IMR-90 (cell line): ENCODE measurements at regions not wholly inside any gene's neighbourhood (a gene's known extent, or its start where the extent isn't known, plus 50 kb on each side); places are given as distances from the start of the nearest gene placed in this dataset.

ENCODE experiments used
- ATAC-seq: fragments of 200-7000 bp; cut with Tn5 transposase; 2 replicates; pipeline ENCODE4 v1.9.1; 2020; ENCODE audit warnings: low read depth, mild to moderate bottlenecking, moderate library complexity
- BruUV-seq: library from RNA; stranded (reverse); fragments of 400-500 nt; replicated peaks from 2 replicates; lab custom pipeline; 2021; lab: Mats Ljungman, UMichigan
- CTCF ChIA-PET: fragments of 300-600 bp; formaldehyde crosslinking; extraction: SDS; loops from one replicate; lab custom pipeline; 2021; ENCODE audit warnings: antibody characterized with exemption; lab: Yijun Ruan, JAX
- POLR2A ChIA-PET: fragments of 300-600 bp; sonication (Branson Sonifier 250); formaldehyde crosslinking; loops from one replicate; lab custom pipeline; 2022; ENCODE audit warnings: antibody characterized with exemption; ENCODE audit not compliant: unreplicated experiment; lab: Charles Lee
- DNase-seq: peaks from one replicate; pipeline ENCODE4 v3.0.0; 2013
- H2AFZ ChIP-seq: replicated peaks from 2 replicates; pipeline ENCODE3; 2013; ENCODE audit warnings: low read length, mild to moderate bottlenecking; ENCODE audit not compliant: poor library complexity
- H2AK5ac ChIP-seq: 2 replicates; pipeline ENCODE4 v1.6.1; 2013; ENCODE audit warnings: low read depth, low read length, inconsistent platforms
- H2AK9ac ChIP-seq: replicated peaks from 2 replicates; pipeline ENCODE3; 2013; ENCODE audit warnings: mild to moderate bottlenecking, low read depth, low read length, moderate library complexity; ENCODE audit not compliant: poor library complexity
- H2BK120ac ChIP-seq: 2 replicates; pipeline ENCODE4 v1.6.1; 2013; ENCODE audit warnings: low read depth, low read length, inconsistent platforms
- H2BK15ac ChIP-seq: 3 replicates; pipeline ENCODE4 v1.6.1; 2013; ENCODE audit warnings: low read depth, low read length, inconsistent platforms
- H2BK20ac ChIP-seq: 2 replicates; pipeline ENCODE4 v1.6.1; 2013; ENCODE audit warnings: low read depth, mild to moderate bottlenecking, inconsistent platforms, low read length, moderate library complexity
- H2BK5ac ChIP-seq: 2 replicates; pipeline ENCODE4 v1.6.1; 2013; ENCODE audit warnings: mild to moderate bottlenecking, low read depth, low read length, inconsistent platforms; ENCODE audit not compliant: poor library complexity, severe bottlenecking
- H3K14ac ChIP-seq: replicated peaks from 2 replicates; pipeline ENCODE4 v1.6.1; 2013; ENCODE audit warnings: low read depth, low read length, inconsistent platforms
- H3K18ac ChIP-seq: 2 replicates; pipeline ENCODE4 v1.6.1; 2013; ENCODE audit warnings: low read depth, low read length, control low read depth
- H3K23ac ChIP-seq: 2 replicates; pipeline ENCODE4 v1.6.1; 2013; ENCODE audit warnings: low read depth, low read length, inconsistent platforms
- H3K27ac ChIP-seq: 2 replicates; pipeline ENCODE4 v1.5.1; 2013; ENCODE audit warnings: mild to moderate bottlenecking, control low read depth, low read length; ENCODE audit not compliant: insufficient read depth
- H3K27me3 ChIP-seq: 2 replicates; pipeline ENCODE4 v1.6.1; 2013; ENCODE audit warnings: low read length; ENCODE audit not compliant: control insufficient read depth, insufficient read depth
- H3K36me3 ChIP-seq: 2 replicates; pipeline ENCODE4 v1.6.1; 2013; ENCODE audit warnings: low read length, mixed read lengths; ENCODE audit not compliant: control insufficient read depth, insufficient read depth
- H3K4ac ChIP-seq: 2 replicates; pipeline ENCODE4 v1.6.1; 2013; ENCODE audit warnings: low read depth, low read length, inconsistent platforms
- H3K4me1 ChIP-seq: 2 replicates; pipeline ENCODE4 v1.6.1; 2013; ENCODE audit warnings: low read length, mixed read lengths; ENCODE audit not compliant: control insufficient read depth, insufficient read depth
- H3K4me2 ChIP-seq: 2 replicates; pipeline ENCODE4 v1.6.1; 2013; ENCODE audit warnings: low read depth, mild to moderate bottlenecking, control low read depth, low read length, moderate library complexity
- H3K4me3 ChIP-seq: 2 replicates; pipeline ENCODE4 v1.5.1; 2013; ENCODE audit warnings: low read depth, mild to moderate bottlenecking, control low read depth, low read length, moderate library complexity; ENCODE audit not compliant: insufficient read depth
- H3K56ac ChIP-seq: 2 replicates; pipeline ENCODE4 v1.6.1; 2013; ENCODE audit warnings: low read length, inconsistent platforms; ENCODE audit not compliant: insufficient read depth; ENCODE audit errors: extremely low read depth
- H3K79me1 ChIP-seq, 2 experiments: 2 replicates each; pipeline ENCODE4 v1.6.1; 2013; ENCODE audit warnings: low read length in 2 of 2, inconsistent platforms in 1 of 2, low read depth in 1 of 2
- H3K9ac ChIP-seq: 2 replicates; pipeline ENCODE4 v1.6.1; 2013; ENCODE audit warnings: low read depth, low read length, control low read depth
- H3K9me1 ChIP-seq: 2 replicates; pipeline ENCODE4 v1.6.1; 2013; ENCODE audit warnings: low read length, inconsistent platforms; ENCODE audit not compliant: insufficient read depth
- H3K9me3 ChIP-seq: 2 replicates; pipeline ENCODE4 v1.6.1; 2013; ENCODE audit warnings: low read length; ENCODE audit not compliant: control insufficient read depth, insufficient read depth
- H4K20me1 ChIP-seq: 2 replicates; pipeline ENCODE4 v1.6.1; 2013; ENCODE audit warnings: low read length, inconsistent platforms; ENCODE audit not compliant: insufficient read depth
- H4K5ac ChIP-seq: 2 replicates; pipeline ENCODE4 v1.6.1; 2013; ENCODE audit warnings: mild to moderate bottlenecking, low read depth, low read length, control low read depth
- H4K8ac ChIP-seq, 2 experiments: 2 replicates each; pipeline ENCODE4 v1.6.1; 2013; ENCODE audit warnings: low read depth in 2 of 2, low read length in 2 of 2, control low read depth in 1 of 2, inconsistent platforms in 1 of 2
- H4K91ac ChIP-seq: 2 replicates; pipeline ENCODE4 v1.6.1; 2013; ENCODE audit warnings: low read depth, low read length, inconsistent platforms; ENCODE audit not compliant: insufficient read depth
- BHLHE40 ChIP-seq: fragments of 150-350 bp; IDR thresholded peaks from 2 replicates; pipeline ENCODE4 v1.6.1; 2016; ENCODE audit warnings: mild to moderate bottlenecking, low read depth, low read length
- CHD1 ChIP-seq: IDR thresholded peaks from 2 replicates; pipeline ENCODE4 v1.6.1; 2012; ENCODE audit warnings: low read depth, low read length, improper control_type of control experiment
- FOS ChIP-seq: fragments of 150-350 bp; IDR thresholded peaks from 2 replicates; pipeline ENCODE4 v1.6.1; 2016; ENCODE audit warnings: low read depth, low read length
- MAZ ChIP-seq: IDR thresholded peaks from 2 replicates; pipeline ENCODE4 v1.6.1; 2012; ENCODE audit warnings: low read depth, mild to moderate bottlenecking, low read length, improper control_type of control experiment, moderate library complexity, borderline replicate concordance
- MXI1 ChIP-seq: IDR thresholded peaks from 2 replicates; pipeline ENCODE4 v1.6.1; 2012; ENCODE audit warnings: low read depth, mild to moderate bottlenecking, low read length, moderate library complexity, borderline replicate concordance
- NFE2L2 ChIP-seq: fragments of 150-350 bp; IDR thresholded peaks from 2 replicates; pipeline ENCODE4 v1.6.1; 2016; ENCODE audit warnings: low read depth, mild to moderate bottlenecking, low read length
- POLR2A ChIP-seq: IDR thresholded peaks from 2 replicates; pipeline ENCODE4 v1.6.1; 2012; ENCODE audit warnings: mild to moderate bottlenecking, low read depth, low read length
- RAD21 ChIP-seq: IDR thresholded peaks from 2 replicates; pipeline ENCODE4 v1.6.1; 2012; ENCODE audit warnings: low read length, improper control_type of control experiment
- RCOR1 ChIP-seq: IDR thresholded peaks from 2 replicates; pipeline ENCODE4 v1.6.1; 2012; ENCODE audit warnings: mild to moderate bottlenecking, low read length, improper control_type of control experiment; ENCODE audit not compliant: insufficient replicate concordance
- RFX5 ChIP-seq: IDR thresholded peaks from 2 replicates; pipeline ENCODE4 v1.8.0; 2012; ENCODE audit warnings: low read depth, mild to moderate bottlenecking, low read length, moderate library complexity
- USF2 ChIP-seq: fragments of 150-350 bp; IDR thresholded peaks from 2 replicates; pipeline ENCODE4 v1.6.1; 2017; ENCODE audit warnings: mild to moderate bottlenecking, antibody characterized with exemption, low read length, low read depth
- WGBS, 2 experiments: methylation state at CpG; one replicate each; pipeline versions ENCODE4 v1.1.5 to v1.1.7; 2013; ENCODE audit warnings: missing lambda C conversion rate in 2 of 2; ENCODE audit not compliant: insufficient read length in 1 of 2; ENCODE audit errors: extremely low coverage in 2 of 2; 5-methylcytosine and 5-hydroxymethylcytosine counted together
- dilution Hi-C: fragments of 300-500 bp; cut with HindIII; formaldehyde crosslinking; loops from one replicate; pipeline ENCODE4 v1.14.3; 2018; ENCODE audit warnings: low sequenced_read_pairs; ENCODE audit not compliant: unreplicated experiment
- in situ Hi-C: fragments of 300-500 bp; cut with MboI; formaldehyde crosslinking; loops from 3 replicates; pipeline ENCODE4 v1.14.3; 2019; ENCODE audit warnings: low sequenced_read_pairs, inconsistent platforms, mixed read lengths
- intact Hi-C: fragments of 100-400 bp; cut with micrococcal nuclease; formaldehyde crosslinking; loops from 2 replicates; pipeline ENCODE4 v1.10.0; 2022

GRCh38 chr4:34709564-34709963, 1534.8 kb downstream of the ARAP2 start:
- POLR2A ChIA-PET, result no interaction called here
- Histone ChIP-seq H4K20me1 (no peaks in the 10 kb centered on the region), H3K9me1 (no peaks in the 10 kb centered on the region), H2BK5ac (no peak overlapping the region), H3K27me3 (no peaks in the 10 kb centered on the region), H3K56ac (no peak overlapping the region), H3K9me3 (no peaks in the 10 kb centered on the region), H2AFZ (no peak overlapping the region), H3K4me3 (no peak overlapping the region), H3K27ac (no peak overlapping the region), H2BK15ac (no peak overlapping the region), H3K9ac (no peak overlapping the region), H3K79me1 (no peaks in the 10 kb centered on the region), H3K23ac (no peak overlapping the region), H4K8ac (no peak overlapping the region), H3K4me2 (no peak overlapping the region), H2AK9ac (no peak overlapping the region), H4K5ac (no peak overlapping the region), H2BK20ac (no peak overlapping the region), H3K4me1 (no peaks in the 10 kb centered on the region), H3K4ac (no peak overlapping the region), H3K14ac (no peak overlapping the region), H4K91ac (no peak overlapping the region), H3K18ac (no peak overlapping the region), H2AK5ac (no peak overlapping the region), H2BK120ac (no peak overlapping the region), H3K36me3 (no peaks in the 10 kb centered on the region)
- TF ChIP-seq CHD1 (no peak), MXI1 (no peak), MAZ (no peak), RFX5 (no peak), BHLHE40 (no peak), RCOR1 (no peak), FOS (no peak), POLR2A (no peak), RAD21 (no peak), USF2 (no peak), NFE2L2 (no peak)
- intact Hi-C loops, result no loop called here
- CTCF ChIA-PET, result no interaction called here
- no CpG with 5 or more reads among the region's 1 CpG for WGBS, 2 experiments
- DNase-seq (no peak), ATAC-seq (no peak)
- no TSS peak for BruUV-seq
- dilution Hi-C loops, result no loop called here
- in situ Hi-C loops, result no loop called here
